ENCODE measurements at regions not wholly inside any gene's neighbourhood (a gene's known extent, or its start where the extent isn't known, plus 50 kb on each side); places are given as distances from the start of the nearest gene placed in this dataset.

DNA sequence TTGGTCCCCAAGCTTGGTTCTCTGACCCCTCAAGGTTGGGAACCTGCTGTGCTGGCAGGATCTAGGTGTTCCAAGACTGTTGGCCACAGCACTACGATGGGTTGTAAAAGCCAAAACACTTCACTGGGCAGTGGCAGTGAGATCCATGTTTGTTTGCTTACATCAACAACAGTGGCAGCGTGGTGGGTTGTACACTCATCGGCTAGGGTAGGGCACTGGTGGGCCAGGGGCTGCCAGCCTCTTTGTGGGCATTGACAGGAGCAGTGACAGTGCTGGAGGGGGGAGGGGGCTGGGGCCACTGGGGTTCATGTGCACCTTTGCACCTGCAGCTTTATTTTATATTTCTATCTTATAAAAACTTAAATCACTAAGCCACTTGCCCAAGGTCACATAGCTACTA is 126.7 kb upstream of the ZWINT start:
- TF ChIP-seq POLR2AphosphoS5 (IDR thresholded peaks at IDR 0.05; ENCODE audit: low read depth, low read length) (no peak), REST (IDR thresholded peaks at IDR 0.05; ENCODE audit: insufficient read depth in 1 of 2, low read depth in 2 of 2, low read length in 2 of 2) (no peak), TAF1 (IDR thresholded peaks at IDR 0.05; ENCODE audit: borderline replicate concordance, insufficient read depth, low read length) (no peak)

Measured in PFSK-1 (cell line).